Eye (tissue), 1 donor: ENCODE measurements at regions not wholly inside any gene's neighbourhood (a gene's known extent, or its start where the extent isn't known, plus 50 kb on each side); places are given as distances from the start of the nearest gene placed in this dataset.
A peak's percentile ranks its signal among the peaks of the same experiment; 100 is the strongest.
"Not testable (repeated sequence)": the region's sequence is repeated elsewhere in the genome, so short reads cannot be mapped to it uniquely, and the experiment has no call there.

Source experiments
- DNase-seq: peaks from one replicate; pipeline ENCODE4 v3.0.0-alpha.2; 2015

DNA sequence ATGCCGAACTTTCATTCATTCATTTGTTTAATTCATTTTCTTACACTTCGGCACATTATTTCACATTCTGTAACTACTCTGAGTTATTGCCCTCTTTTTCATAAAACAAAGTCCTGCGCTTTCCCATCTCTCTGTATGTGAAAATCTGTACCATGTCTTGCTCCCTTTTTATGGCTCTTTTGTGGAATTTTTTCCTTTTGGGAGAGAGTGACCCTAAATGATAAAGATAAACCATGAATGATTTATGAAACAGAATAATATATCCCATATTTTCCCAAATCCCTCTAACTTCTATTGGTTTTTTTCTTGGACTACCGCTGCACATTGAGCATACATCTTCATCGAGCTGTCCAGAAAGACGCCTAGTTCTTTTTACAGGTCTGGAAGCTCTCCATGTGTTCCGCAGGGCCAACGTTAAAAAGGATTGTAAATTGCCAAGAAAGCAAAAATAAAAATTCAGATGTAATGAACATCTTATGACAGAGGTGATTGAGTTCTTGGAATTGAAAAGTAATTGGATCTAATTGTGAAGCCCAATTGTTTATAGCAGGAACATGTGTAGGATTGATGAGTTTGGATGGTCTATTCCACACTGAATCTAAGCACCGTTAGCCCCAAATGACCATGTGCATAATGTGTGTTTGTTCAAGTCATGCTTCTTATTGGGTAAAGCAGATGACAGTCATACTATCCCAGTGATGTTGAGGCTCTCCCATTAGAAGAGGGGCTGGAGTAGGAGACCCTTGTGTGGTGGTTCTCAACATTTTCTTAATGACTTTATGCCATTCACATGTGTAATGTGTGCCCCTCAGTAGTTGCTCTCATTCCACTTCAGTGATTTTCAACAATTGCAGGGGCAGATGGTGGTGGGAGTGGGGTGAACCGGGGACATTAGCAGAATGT is 378.9 kb downstream of the DLEU7 start:
- no peak for DNase-seq

DNA sequence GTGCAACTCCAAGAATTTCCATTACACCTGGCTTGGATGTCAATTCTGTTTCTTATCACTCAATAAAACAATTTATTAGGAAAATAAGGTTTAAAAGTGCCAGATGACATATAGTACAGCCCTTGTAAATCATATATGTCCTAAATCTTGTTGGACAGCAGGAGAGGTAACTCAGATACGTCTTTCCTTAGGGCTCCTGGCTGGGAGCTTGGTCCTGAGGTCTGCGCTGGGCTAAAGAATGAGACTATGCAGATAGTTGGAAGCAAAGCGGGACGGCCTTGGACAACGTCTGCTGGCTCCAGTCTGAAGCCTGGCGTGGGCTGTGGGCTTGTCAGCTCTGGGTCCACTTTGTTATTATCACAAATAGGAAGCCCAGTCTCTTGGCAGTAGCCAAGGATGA is 377.0 kb downstream of the DLEU7 start:
- no peak for DNase-seq

DNA sequence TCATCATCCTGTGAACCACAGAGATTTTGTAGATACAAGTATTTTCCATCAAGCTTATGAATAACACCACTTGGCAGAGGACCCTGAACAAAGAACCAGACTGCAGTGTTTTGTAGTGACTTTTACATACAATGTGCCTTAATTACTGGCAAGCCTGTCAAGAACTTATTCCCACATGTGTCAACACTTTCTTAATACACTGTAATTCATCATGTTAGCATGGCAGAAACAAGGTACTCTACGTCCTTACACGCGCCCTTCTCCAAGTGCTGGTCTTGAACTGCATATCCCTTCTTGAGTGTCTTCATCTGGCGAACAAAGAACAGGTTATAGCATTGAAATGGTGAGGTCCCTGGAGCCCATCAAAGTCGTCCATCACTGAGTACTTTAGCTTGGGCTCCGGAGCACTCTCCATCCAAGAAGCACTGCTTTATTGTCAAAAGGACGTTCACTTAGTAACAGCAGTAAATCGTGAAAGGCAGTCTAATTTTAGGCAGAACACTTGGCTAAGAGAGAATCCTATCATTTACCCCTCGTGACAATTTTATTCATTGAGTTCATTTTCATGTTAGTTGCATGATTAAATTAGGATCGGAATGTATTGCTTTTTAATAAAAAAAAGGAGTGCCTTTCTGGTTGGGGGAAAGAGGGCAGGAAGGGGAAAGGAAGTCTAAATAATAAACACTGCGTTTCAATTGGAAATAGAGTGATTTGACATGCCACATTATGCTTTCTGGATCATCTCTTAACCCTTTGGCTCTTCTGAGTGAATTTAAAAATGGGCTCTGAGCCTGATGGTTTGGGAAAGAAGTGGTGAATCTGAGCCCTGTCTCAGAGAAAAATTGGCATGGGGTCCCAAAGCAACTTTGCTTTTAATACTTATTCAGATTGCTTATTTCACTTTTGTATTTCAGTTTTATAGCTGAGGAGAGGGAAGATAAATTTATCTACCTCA is 376.1 kb downstream of the DLEU7 start:
- no peak for DNase-seq

DNA sequence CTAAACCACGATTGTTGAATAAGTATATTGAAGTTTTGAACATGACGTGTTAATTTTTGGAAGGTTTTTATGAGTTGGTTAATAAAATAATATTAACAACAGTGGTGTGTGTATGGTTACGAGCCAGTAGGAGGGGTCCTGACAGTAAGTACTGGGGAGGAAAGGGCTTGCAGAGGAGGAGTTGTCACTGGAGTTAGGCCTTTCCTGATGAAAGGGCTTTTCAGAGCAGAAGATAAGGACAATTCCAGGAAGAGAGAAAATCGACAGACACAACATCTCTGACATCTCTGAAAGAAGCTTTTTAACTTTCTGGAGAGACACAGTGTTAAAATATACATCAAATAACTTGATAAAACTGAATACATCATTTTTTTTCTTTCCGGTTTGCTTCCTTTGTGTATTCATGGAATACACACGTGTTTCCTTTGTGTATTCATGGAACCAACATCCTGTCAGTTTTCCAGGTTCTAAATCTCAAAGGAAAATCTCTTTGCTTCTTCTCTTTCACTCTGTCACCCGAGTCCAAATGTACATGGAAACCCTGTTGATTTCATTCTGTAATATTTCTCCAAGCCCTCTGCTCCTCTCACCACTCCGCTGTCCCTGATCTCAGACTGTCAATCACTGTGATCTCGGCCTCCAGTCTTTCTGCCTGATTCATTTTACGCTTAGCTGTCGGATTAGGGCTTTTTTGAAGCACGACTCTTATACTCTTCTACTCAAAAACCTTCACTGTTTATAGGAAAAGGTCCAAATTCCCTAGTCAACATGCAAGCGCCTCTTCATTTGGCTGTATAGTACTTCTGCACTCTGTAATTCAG is 374.4 kb downstream of the DLEU7 start:
- DNase-seq = no peak

DNA sequence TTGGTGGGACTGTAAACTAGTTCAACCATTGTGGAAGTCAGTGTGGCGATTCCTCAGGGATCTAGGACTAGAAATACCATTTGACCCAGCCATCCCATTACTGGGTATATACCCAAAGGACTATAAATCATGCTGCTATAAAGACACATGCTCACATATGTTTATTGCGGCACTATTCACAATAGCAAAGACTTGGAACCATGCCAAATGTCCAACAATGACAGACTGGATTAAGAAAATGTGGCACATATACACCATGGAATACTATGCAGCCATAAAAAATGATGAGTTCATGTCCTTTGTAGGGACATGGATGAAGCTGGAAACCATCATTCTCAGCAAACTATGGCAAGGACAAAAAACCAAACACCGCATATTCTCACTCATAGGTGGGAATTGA is 370.4 kb downstream of the DLEU7 start:
- DNase-seq = not testable (repeated sequence)

DNA sequence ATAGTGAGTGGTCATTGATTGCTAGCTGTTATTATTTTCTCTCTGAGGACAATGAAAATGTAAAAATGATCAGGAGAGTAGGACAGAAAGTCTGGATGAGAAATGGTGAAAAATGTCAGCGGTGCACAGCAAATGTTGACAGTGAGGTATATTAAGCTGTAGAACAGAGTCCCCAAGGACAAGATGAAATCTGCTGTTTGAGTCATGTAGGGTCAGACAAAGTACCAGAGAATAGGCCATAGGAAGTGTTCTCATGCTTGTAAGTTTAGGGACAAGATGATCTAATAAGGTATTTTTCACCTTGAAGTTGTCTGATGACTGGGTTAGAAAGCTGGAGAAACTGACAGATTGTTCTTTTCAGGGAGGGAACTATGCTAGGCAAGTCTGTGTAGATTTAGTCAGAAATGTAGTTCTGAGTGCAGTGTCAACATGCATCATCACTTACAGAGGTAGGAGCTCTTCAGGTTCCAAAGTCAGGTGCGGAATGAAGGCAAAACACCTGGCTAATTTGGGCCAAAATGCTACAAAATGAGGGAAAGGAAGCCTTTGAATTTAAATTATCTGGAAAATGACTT is 369.3 kb downstream of the DLEU7 start:
- DNase-seq = no peak

DNA sequence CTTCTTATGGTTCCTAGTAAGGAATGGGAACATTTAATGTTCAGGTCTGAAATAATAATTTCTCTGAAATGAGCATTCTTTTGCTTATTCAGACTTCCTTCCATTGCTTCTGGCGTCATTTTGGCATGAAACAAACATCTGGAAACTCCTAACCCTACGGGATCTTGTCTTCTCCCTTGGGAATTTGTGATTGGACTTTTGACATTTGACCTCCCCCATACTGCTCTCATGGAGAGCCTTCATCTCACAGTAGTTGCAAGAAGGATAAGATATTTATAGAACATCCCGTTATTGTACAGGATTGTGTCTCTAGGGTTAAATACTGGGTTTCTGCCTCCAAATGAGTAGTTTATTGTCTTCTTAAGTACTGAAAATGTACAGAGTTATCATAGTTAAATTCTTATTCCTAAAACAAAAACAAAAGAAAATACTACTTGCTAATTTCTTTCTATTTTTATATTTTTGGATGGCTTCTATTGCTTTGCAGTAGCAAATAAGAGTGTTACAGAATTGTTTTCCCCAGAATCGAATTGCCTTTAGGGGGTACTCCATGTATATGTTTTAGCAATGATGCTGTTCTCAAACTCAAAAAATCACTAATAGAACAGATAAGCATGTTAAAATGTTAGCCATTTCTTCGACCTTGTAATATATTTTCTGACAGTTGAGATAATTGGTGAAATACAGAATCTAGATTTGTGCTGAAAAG is 366.8 kb downstream of the DLEU7 start:
- no peak for DNase-seq

DNA sequence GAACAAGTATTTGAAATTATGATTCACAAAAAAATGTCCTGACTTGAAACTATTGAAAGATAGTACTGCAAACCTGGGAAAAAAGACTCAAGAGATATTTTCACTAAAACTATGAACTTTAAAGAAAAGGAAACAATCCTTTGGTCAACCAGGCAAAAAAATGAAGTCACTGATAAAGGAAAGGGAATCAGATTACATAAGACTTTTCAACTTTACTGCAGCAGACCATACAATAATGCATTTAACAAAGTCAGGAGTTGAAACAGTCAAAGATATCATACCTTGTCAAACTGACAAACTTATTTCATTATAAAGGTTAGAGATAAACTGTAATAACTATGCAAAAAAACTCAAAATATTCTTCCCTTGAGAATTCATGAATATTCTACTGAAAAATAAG is 361.6 kb downstream of the DLEU7 start:
- no peak for DNase-seq

DNA sequence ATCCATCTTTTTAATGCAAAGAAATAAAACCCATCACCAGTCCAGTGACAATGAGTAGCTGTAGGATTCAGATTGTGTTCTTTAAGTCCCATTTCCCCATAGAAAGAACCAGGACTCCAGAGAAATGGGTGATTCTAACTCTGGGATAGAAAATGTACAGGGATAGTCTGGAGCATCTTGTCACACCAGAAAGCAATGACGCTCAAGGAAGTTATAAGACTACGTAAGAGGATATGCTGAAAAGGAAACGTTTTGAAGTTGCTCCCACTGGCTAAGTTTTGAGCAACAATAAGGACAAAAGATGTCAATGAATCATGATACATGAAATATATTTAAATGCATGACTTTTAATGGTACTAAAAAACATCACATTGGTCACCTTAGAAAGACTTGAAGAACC is 360.1 kb downstream of the DLEU7 start:
- DNase-seq = no peak

DNA sequence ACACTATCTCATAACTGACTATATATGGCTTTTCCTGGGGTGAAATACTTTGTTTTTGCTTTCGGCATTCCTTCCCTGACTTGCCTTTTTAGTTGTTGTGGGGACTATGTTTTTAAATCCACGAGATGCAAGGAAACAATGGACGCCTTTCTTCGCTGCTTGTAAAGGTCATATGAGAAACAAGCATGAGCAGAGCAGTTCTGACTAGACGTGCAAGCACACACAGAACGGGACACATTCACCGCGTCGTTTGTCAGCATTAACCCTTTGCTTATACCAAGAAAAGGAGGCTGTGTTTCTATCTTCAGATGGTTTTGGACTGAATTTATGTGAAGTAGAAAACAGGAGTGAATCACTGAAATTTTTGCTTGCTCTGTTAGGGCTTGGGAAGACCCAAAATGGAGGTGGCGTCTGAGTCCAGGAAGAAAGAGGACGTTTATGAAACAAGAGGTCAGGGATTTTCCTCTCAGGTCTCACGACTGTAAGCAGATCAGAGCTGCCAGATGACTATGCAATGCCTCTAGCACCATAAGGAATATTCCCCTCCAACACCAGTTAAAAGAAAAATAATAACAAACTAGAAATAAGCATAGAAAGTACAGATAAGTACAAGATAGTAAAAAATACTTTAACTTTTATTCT is 358.9 kb downstream of the DLEU7 start:
- DNase-seq = peak; percentile 18

DNA sequence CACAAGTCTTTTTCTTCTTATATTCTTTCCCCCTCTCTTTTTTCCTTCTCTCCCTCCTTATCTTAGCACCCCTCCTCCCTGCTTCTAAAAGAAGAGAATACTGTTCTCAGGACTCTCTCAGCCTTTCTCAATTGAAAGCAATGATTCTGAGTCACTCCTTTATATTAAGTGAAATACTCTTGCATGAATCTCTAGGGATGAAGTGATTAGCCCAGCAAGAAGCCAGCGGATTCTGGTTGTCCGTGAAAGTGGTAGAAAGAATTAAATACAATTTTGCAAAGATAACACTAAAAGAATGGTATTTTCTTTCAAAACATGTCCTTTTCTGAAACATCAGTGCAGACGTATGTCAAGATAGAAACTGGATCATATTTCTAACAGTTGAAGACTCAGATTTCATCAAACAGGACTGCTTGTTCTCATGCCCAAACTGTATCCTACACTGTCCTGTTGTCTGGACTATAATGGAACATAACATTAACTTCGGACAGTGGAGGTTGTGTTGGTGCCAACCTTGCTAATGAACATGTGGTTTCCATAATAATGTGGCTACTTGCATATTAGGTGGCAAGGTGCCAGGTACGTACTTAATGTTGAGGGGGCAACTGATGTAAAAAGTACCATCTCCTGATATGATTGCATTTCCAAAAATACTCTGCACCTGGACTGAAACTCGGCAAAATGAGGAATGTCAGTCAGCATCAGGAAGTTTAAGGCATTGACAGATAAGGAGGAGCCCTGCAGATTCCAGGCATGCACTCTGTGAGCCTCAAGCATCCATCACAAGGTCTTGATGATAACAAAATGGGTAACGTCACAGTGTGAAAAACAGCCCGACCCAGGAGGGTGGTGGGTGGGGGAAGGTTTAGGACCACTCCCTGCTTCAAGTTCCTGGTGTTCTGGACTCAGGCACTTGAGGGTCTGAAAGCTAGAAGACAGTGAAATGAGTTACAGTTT is 357.2 kb downstream of the DLEU7 start:
- DNase-seq = peak; percentile 22

DNA sequence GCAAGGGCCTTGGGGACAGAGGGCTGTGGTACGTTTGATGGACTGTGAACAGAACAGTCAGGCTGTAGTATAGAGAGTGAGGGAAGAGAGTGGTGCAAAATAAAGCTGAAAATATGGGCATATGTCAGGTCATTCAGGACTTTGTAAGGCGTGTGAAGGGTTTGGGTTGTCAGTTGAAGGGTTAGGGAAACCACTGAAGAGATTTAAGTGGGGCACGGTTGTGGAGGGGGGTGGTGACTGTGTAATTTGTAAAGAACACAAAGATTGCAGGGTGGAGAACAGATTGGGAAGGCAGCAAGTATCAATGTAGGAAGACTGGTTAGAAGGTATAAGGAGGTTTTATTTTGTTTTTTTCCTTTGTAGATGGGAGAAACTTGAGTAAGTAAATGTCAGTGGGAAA is 349.8 kb downstream of the DLEU7 start:
- no peak for DNase-seq

DNA sequence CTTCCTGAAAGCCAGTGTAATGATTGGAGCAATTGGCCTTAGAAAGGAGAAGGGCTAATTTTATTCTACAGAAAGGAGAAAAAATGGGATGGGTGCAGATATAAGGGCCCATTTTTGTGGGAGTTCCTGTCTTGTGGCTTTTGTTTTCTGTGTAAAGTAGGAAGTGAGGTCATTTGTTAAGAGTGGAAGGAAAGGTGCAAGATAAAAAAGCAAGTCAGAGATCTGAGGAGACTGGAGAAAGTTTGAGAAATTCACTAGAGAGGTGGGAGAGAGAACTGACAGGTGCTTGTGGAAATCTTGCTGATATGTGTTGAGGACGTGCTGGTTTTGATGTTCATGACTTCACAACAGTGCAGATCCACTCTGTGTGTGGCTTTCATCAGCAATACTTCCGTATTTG is 349.4 kb downstream of the DLEU7 start:
- no peak for DNase-seq

DNA sequence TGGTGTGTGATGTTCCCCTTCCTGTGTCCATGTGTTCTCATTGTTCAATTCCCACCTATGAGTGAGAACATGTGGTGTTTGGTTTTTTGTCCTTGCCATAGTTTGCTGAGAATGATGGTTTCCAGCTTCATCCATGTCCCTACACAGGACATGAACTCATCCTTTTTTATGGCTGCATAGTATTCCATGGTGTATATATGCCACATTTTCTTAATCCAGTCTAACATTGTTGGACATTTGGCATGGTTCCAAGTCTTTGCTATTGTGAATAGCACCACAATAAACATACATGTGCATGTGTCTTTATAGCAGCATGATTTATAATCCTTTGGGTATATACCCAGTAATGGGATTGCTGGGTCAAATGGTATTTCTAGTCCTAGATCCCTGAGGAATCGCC is 340.3 kb downstream of the DLEU7 start:
- not testable (repeated sequence) for DNase-seq

DNA sequence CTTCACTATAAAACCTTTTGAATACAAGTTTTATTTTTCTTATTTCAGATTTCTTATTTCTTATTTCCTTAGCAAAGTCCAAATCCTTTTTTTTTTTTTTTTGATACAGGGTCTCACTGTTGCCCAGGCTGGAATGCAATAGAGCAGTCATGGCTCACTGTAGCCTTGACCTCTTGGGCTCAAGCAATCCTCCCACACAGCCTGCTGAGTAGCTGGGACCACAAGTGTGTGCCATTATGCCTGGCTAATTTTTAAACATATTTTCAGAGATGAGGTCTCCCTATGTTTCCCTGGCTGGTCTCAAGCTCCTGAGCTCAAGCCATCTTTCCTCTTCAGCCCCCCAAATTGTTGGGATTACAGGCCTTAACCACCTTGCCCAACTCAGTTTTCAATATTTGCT is 334.3 kb downstream of the DLEU7 start:
- DNase-seq = no peak

DNA sequence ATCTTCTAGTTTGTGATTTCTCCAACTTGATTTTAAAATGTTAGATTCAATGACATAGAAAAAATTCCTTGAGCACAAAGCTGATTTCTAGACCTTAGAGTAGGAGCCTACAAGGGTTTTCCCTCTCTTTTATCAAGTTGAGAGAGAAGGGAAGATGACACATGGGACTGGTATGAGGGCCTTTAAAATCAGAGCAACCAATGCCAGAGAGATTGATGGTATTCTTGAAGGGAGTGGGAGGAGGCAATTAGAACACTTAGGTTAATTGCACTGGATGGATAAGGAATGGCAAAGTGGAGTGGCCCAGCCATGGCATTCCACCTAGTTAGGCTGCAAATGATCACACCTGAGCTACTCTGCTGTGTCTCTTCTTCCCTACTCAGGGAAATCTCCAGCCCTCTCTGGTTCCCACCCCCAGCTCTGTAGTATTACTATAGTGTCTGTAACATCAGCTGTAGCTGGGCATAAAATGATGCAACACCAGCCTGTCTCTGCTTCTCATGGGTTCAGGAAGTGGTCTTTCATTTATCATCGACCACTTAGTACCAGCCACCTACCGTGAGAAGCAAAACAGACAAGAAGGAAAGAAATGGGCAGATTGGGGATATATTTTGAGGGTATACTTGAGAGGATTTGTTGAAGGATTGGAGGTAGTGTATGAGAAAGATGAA is 333.6 kb downstream of the DLEU7 start:
- no peak for DNase-seq

DNA sequence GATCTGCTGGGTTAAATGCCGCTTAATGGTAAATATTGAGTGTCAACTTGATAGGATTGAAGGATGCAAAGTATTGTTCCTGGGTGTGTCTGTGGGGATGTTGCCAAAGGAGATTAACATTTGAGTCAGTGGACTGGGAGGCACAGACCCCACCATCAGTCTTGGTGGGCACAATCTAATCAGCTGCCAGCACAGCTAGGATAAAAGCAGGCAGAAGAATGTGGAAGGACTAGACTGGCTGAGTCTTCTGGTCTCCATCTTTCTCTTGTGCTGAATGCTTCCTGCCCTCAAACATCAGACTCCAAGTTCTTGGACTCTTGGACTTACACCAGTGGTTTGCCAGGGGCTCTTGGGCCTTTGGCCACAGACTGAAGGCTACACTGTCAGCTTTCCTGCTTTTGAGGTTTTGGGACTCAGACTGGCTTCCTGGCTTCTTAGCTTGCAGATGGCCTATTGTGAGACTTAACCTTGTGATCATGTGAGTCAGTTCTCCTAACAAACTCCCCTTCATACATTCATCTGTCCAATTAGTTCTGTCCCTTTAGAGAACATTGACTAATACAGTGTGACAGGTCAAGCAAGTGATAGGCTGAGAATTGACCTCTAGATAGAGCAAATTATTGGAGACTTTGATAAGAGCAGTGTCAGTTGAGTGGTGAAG is 332.5 kb downstream of the DLEU7 start:
- DNase-seq = not testable (repeated sequence)

DNA sequence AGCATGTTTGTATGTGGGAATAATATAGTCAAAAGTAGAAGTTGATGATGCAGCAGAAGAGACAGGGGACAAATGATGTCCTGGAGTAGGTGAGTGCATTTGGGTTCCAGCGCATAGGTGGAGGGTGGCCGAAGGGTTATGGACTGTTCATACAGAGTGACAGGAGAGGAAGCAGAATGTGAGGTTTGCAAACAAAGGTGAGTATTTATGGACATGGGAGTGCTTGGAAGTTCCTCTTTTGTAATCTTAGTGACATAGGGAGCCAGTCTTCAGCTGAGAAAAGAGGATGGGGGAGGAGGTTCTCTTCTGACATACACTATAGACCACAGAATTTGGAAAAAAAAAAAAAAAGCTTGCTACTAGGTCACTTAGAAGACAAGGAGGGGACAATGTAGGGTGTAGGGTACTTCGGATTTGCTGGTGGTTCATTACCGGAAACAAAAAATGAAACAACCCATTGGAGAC is 331.6 kb downstream of the DLEU7 start:
- no peak for DNase-seq
